HEK293T (cell line): ENCODE measurements at regions not wholly inside any gene's neighbourhood (a gene's known extent, or its start where the extent isn't known, plus 50 kb on each side); places are given as distances from the start of the nearest gene placed in this dataset.

Source experiments
- BHLHE40 ChIP-seq: fragments of 450-650 bp; IDR thresholded peaks from 2 replicates; pipeline ENCODE4 v1.6.1; 2016; ENCODE audit warnings: mild to moderate bottlenecking, moderate library complexity, borderline replicate concordance
- FOXM1 ChIP-seq: fragments of 450-650 bp; IDR thresholded peaks from 2 replicates; pipeline ENCODE4 v1.6.1; 2017; ENCODE audit warnings: mild to moderate bottlenecking, borderline replicate concordance
- HDGF ChIP-seq: fragments of 450-650 bp; IDR thresholded peaks from 2 replicates; pipeline ENCODE4 v1.6.1; 2017; ENCODE audit warnings: antibody characterized with exemption, borderline replicate concordance
- L3MBTL2 ChIP-seq: fragments of 450-650 bp; conservative IDR thresholded peaks from 2 replicates; pipeline ENCODE4 v1.6.1; 2016; ENCODE audit warnings: mild to moderate bottlenecking
- SP1 ChIP-seq: fragments of 450-650 bp; IDR thresholded peaks from 2 replicates; pipeline ENCODE4 v1.6.1; 2017
- SUZ12 ChIP-seq: fragments of 450-650 bp; IDR thresholded peaks from 2 replicates; pipeline ENCODE4 v1.6.1; 2016; ENCODE audit warnings: mild to moderate bottlenecking
- ZNF384 ChIP-seq: fragments of 450-650 bp; IDR thresholded peaks from 2 replicates; pipeline ENCODE4 v1.6.1; 2016

- TF ChIP-seq BHLHE40 = no peak
- TF ChIP-seq ZNF384 = no peak
- TF ChIP-seq SP1 = no peak
- TF ChIP-seq HDGF = no peak
- no peak for TF ChIP-seq SUZ12
- TF ChIP-seq FOXM1 = no peak
- TF ChIP-seq L3MBTL2 = no peak
Observed at GRCh38 chr3:177487635-177488186, 290.4 kb upstream of the TBL1XR1 start.
